ENCODE measurements at regions not wholly inside any gene's neighbourhood (a gene's known extent, or its start where the extent isn't known, plus 50 kb on each side); places are given as distances from the start of the nearest gene placed in this dataset.

DNA sequence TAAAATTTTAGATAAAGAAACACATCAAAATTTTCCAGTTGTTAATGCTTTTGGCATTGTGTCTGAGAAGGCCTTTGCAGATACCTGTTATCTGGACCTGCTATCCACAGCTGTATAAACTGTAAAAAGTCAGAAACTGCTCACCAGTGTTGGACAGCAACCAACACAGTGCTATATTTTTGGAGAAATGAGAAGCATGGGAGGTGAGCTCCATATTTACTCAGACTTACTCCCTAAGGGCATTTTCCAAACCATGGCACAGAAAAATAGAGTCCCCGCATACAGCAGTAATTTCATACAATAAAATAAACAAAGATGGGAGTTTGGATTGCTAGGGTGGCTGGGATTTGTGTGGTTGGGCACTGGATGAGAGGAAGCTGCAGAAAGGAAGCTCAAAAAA, 136.3 kb upstream of the GLI3 start:
- in situ Hi-C loops (cut with MboI): no loop called here
- 0% methylated on average over 1 of the region's 1 CpG for WGBS (ENCODE audit: insufficient coverage, low coverage, missing lambda C conversion rate)
- FAIRE-seq (no peak), ATAC-seq (no peak), DNase-seq (ENCODE audit: extremely low read depth in 1 of 4, low spot score in 3 of 4) (no peak)
- Histone ChIP-seq H3K27ac (ENCODE audit: extremely low read depth, low read depth, low read length) (no peak overlapping the region), H3K4me2 (ENCODE audit: insufficient read depth, low read length) (no peak overlapping the region), H4K20me1 (replicated peaks; ENCODE audit: control insufficient read depth, insufficient read depth, low read length) (no peaks in the 10 kb centered on the region), H3K9ac (ENCODE audit: insufficient read depth in 1 of 2, low read depth in 2 of 2, low read length in 2 of 2) (no peak overlapping the region), H3K9me1 (ENCODE audit: control insufficient read depth, insufficient read depth, low read length) (no peaks in the 10 kb centered on the region), H3K4me3 (no peak overlapping the region), H3K79me2 (ENCODE audit: control insufficient read depth, insufficient read depth, low read length) (no peaks in the 10 kb centered on the region), H2AFZ (ENCODE audit: low read depth, low read length) (no peak overlapping the region), H3K36me3 (ENCODE audit: control insufficient read depth, insufficient read depth, low read length) (no peaks in the 10 kb centered on the region), H3K27me3 (ENCODE audit: control insufficient read depth in 2 of 2, insufficient read depth in 2 of 2, low read length in 2 of 2) (no peaks in the 10 kb centered on the region), H3K9me3 (replicated peaks; ENCODE audit: control insufficient read depth, insufficient read depth, low read depth, low read length) (no peaks in the 10 kb centered on the region), H3K4me1 (replicated peaks in 1 of 2; ENCODE audit: control insufficient read depth in 2 of 2, insufficient read depth in 2 of 2, low read length in 2 of 2) (no peaks in the 10 kb centered on the region)
- no peak for TF ChIP-seq RBM15 (IDR thresholded peaks at IDR 0.05; ENCODE audit: insufficient read depth, low read length)
- no peak for TF ChIP-seq ZBTB8A (IDR thresholded peaks at IDR 0.05; ENCODE audit: partially characterized antibody)
- TF ChIP-seq ZNF143 (CRISPR knock-in tag; IDR thresholded peaks at IDR 0.05): no peak
- TF ChIP-seq BCOR (IDR thresholded peaks at IDR 0.05): no peak
- no peak for TF ChIP-seq ZZZ3 (IDR thresholded peaks at IDR 0.05)
- TF ChIP-seq SPI1 (IDR thresholded peaks at IDR 0.05; ENCODE audit: borderline replicate concordance, low read depth, low read length): no peak
- no peak for TF ChIP-seq IFI16 (CRISPR knock-in tag; IDR thresholded peaks at IDR 0.05)
- POLR2A ChIA-PET: no interaction called here
- BruUV-seq (replicated peaks): no TSS peak
- intact Hi-C loops (cut with micrococcal nuclease): no loop called here
- CTCF ChIA-PET (ENCODE audit: low intra/inter-chr PET ratio): no interaction called here

DNA sequence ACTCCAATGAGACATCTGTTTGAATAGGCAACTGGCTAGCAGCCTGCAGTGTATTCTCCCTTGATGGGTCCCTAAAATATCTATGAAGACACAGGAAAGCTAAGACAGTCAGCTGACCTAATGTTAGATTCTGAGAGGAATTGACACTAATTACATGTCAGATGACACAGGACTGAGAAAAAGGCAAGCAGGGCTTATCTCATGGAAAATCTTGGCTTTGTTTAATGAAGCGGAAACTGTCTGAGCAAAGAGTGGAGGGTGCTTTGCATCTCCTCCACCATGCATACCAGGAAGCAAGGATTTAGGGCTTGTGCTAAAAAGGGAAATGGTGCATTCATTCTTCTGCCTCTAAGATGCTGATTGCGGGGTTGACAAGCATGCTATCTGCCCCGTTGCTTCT, 135.5 kb upstream of the GLI3 start:
- ATAC-seq (no peak), DNase-seq (ENCODE audit: extremely low read depth in 1 of 4, low spot score in 3 of 4) (no peak), FAIRE-seq (no peak)
- WGBS (ENCODE audit: insufficient coverage, low coverage, missing lambda C conversion rate): 0% methylated on average over 3 of the region's 3 CpGs
- H3K4me1 ChIP-seq (replicated peaks in 1 of 2; ENCODE audit: control insufficient read depth in 2 of 2, insufficient read depth in 2 of 2, low read length in 2 of 2): no peaks in the 10 kb centered on the region
- in situ Hi-C loops (cut with MboI): no loop called here
- H3K36me3 ChIP-seq (ENCODE audit: control insufficient read depth, insufficient read depth, low read length): no peaks in the 10 kb centered on the region
- H3K9ac ChIP-seq (ENCODE audit: insufficient read depth in 1 of 2, low read depth in 2 of 2, low read length in 2 of 2): no peak overlapping the region
- intact Hi-C loops (cut with micrococcal nuclease): no loop called here
- BruUV-seq (replicated peaks): no TSS peak
- no peak overlapping the region for H3K27ac ChIP-seq (ENCODE audit: extremely low read depth, low read depth, low read length)
- no peak overlapping the region for H3K4me2 ChIP-seq (ENCODE audit: insufficient read depth, low read length)
- POLR2A ChIA-PET: no interaction called here
- TF ChIP-seq NFIX (CRISPR knock-in tag; IDR thresholded peaks at IDR 0.05; ENCODE audit: low read depth) (no peak), PURB (CRISPR knock-in tag; IDR thresholded peaks at IDR 0.05; ENCODE audit: low read depth) (no peak), DNMT1 (IDR thresholded peaks at IDR 0.05) (no peak), LARP7 (IDR thresholded peaks at IDR 0.05) (no peak)
- TF ChIP-seq, protein P1, sequence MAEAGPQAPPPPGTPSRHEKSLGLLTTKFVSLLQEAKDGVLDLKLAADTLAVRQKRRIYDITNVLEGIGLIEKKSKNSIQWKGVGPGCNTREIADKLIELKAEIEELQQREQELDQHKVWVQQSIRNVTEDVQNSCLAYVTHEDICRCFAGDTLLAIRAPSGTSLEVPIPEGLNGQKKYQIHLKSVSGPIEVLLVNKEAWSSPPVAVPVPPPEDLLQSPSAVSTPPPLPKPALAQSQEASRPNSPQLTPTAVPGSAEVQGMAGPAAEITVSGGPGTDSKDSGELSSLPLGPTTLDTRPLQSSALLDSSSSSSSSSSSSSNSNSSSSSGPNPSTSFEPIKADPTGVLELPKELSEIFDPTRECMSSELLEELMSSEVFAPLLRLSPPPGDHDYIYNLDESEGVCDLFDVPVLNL (CRISPR knock-in tag; IDR thresholded peaks at IDR 0.05; ENCODE audit: low read depth): no peak
- no peaks in the 10 kb centered on the region for H3K27me3 ChIP-seq (ENCODE audit: control insufficient read depth in 2 of 2, insufficient read depth in 2 of 2, low read length in 2 of 2)
- CTCF ChIA-PET (ENCODE audit: low intra/inter-chr PET ratio): no interaction called here
- H4K20me1 ChIP-seq (replicated peaks; ENCODE audit: control insufficient read depth, insufficient read depth, low read length): no peaks in the 10 kb centered on the region
- H3K79me2 ChIP-seq (ENCODE audit: control insufficient read depth, insufficient read depth, low read length): no peaks in the 10 kb centered on the region
- H3K9me3 ChIP-seq (replicated peaks; ENCODE audit: control insufficient read depth, insufficient read depth, low read depth, low read length): no peaks in the 10 kb centered on the region
- no peak overlapping the region for H3K4me3 ChIP-seq
- H3K9me1 ChIP-seq (ENCODE audit: control insufficient read depth, insufficient read depth, low read length): no peaks in the 10 kb centered on the region
- no peak overlapping the region for H2AFZ ChIP-seq (ENCODE audit: low read depth, low read length)

Data from K562 (cell line).